DND-41 (cell line): ENCODE measurements at regions not wholly inside any gene's neighbourhood (a gene's known extent, or its start where the extent isn't known, plus 50 kb on each side); places are given as distances from the start of the nearest gene placed in this dataset.

Experiments
- EZH2 ChIP-seq: IDR thresholded peaks from 3 replicates; pipeline ENCODE4 v1.6.1; 2012; ENCODE audit warnings: borderline replicate concordance, low read depth, mild to moderate bottlenecking, moderate library complexity, low read length, inconsistent platforms; ENCODE audit not compliant: severe bottlenecking
- TF ChIP-seq, protein P1 (sequence below): IDR thresholded peaks from 2 replicates; pipeline ENCODE4 v1.5.1; 2012; ENCODE audit warnings: borderline replicate concordance, low read length, moderate library complexity, mild to moderate bottlenecking; ENCODE audit not compliant: poor library complexity, severe bottlenecking; ENCODE audit errors: extremely low read depth

- TF ChIP-seq, protein P1, sequence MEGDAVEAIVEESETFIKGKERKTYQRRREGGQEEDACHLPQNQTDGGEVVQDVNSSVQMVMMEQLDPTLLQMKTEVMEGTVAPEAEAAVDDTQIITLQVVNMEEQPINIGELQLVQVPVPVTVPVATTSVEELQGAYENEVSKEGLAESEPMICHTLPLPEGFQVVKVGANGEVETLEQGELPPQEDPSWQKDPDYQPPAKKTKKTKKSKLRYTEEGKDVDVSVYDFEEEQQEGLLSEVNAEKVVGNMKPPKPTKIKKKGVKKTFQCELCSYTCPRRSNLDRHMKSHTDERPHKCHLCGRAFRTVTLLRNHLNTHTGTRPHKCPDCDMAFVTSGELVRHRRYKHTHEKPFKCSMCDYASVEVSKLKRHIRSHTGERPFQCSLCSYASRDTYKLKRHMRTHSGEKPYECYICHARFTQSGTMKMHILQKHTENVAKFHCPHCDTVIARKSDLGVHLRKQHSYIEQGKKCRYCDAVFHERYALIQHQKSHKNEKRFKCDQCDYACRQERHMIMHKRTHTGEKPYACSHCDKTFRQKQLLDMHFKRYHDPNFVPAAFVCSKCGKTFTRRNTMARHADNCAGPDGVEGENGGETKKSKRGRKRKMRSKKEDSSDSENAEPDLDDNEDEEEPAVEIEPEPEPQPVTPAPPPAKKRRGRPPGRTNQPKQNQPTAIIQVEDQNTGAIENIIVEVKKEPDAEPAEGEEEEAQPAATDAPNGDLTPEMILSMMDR = no peak
- TF ChIP-seq EZH2 = no peak
Measured at GRCh38 chr18:34283506-34283905, 58.8 kb upstream of the NOL4 start.
